HG02642 (cell line): ENCODE measurements at regions not wholly inside any gene's neighbourhood (a gene's known extent, or its start where the extent isn't known, plus 50 kb on each side); places are given as distances from the start of the nearest gene placed in this dataset.
"Not testable (repeated sequence)": the region's sequence is repeated elsewhere in the genome, so short reads cannot be mapped to it uniquely, and the experiment has no call there.

ENCODE experiments used
- ATAC-seq: cut with Tn5 transposase; IDR thresholded peaks from one replicate; pipeline ENCODE4 v1.9.1; 2021; ENCODE audit warnings: mild to moderate bottlenecking; ENCODE audit not compliant: unreplicated experiment, poor library complexity

- no peak for ATAC-seq
Observed at GRCh38 chr15:96966554-96966953, 636.1 kb downstream of the NR2F2 start.

- ATAC-seq, result no peak
Observed at GRCh38 chr15:96969732-96970710, 639.5 kb downstream of the NR2F2 start.

GRCh38 chr15:96972201-96972600 lies 641.7 kb downstream of the NR2F2 start:
- ATAC-seq, result no peak

GRCh38 chr15:96974761-96975160 lies 644.3 kb downstream of the NR2F2 start:
- no peak for ATAC-seq

- no peak for ATAC-seq
Observed at GRCh38 chr15:96977886-96978285, 647.4 kb downstream of the NR2F2 start.

GRCh38 chr15:96978937-96979473 lies 648.5 kb downstream of the NR2F2 start:
- no peak for ATAC-seq

- ATAC-seq, result not testable (repeated sequence)
Observed at GRCh38 chr15:96984121-96984671, 653.7 kb downstream of the NR2F2 start.

- ATAC-seq, result no peak
Observed at GRCh38 chr15:96992817-96993216, 662.3 kb downstream of the NR2F2 start.

GRCh38 chr15:96997538-96997937 lies 667.0 kb downstream of the NR2F2 start:
- no peak for ATAC-seq

GRCh38 chr15:97009031-97009431 lies 678.5 kb downstream of the NR2F2 start:
- no peak for ATAC-seq

- no peak for ATAC-seq
Observed at GRCh38 chr15:97012986-97013385, 682.5 kb downstream of the NR2F2 start.

GRCh38 chr15:97013491-97013890 lies 683.0 kb downstream of the NR2F2 start:
- no peak for ATAC-seq

GRCh38 chr15:97014001-97014400 lies 683.5 kb downstream of the NR2F2 start:
- ATAC-seq, result no peak

GRCh38 chr15:97023488-97023844 lies 693.0 kb downstream of the NR2F2 start:
- no peak for ATAC-seq

- no peak for ATAC-seq
Observed at GRCh38 chr15:97026781-97027180, 696.3 kb downstream of the NR2F2 start.

GRCh38 chr15:97027772-97028171 lies 697.3 kb downstream of the NR2F2 start:
- no peak for ATAC-seq

GRCh38 chr15:97030251-97030650 lies 699.8 kb downstream of the NR2F2 start:
- ATAC-seq, result no peak

GRCh38 chr15:97036301-97036700 lies 705.8 kb downstream of the NR2F2 start:
- ATAC-seq, result no peak

GRCh38 chr15:97037080-97037479 lies 706.6 kb downstream of the NR2F2 start:
- no peak for ATAC-seq

GRCh38 chr15:97045666-97046421 lies 715.3 kb downstream of the NR2F2 start:
- no peak for ATAC-seq

GRCh38 chr15:97052513-97052912 lies 722.0 kb downstream of the NR2F2 start:
- ATAC-seq, result no peak
